ENCODE measurements at regions not wholly inside any gene's neighbourhood (a gene's known extent, or its start where the extent isn't known, plus 50 kb on each side); places are given as distances from the start of the nearest gene placed in this dataset.

DNA sequence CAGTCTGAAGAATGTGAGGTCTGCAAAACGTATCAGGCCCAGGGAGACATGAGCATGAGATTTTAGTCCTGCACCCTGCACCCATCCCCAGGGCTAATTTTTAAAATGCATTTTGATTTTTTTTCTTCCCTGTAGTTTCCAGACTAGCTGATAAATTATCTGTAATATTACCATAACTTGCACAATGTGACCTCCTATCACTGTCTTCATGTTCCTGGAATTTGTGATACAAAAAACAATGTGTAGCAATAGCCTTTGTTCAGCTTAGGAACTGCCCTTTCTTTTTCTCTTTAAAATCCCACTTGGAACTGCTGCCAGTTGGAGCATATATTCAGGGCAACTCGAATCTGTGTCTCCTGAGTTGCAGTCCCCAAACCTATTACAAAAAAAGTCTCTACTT lies 222.8 kb upstream of the HS6ST1 start:
- TF ChIP-seq, protein P1, sequence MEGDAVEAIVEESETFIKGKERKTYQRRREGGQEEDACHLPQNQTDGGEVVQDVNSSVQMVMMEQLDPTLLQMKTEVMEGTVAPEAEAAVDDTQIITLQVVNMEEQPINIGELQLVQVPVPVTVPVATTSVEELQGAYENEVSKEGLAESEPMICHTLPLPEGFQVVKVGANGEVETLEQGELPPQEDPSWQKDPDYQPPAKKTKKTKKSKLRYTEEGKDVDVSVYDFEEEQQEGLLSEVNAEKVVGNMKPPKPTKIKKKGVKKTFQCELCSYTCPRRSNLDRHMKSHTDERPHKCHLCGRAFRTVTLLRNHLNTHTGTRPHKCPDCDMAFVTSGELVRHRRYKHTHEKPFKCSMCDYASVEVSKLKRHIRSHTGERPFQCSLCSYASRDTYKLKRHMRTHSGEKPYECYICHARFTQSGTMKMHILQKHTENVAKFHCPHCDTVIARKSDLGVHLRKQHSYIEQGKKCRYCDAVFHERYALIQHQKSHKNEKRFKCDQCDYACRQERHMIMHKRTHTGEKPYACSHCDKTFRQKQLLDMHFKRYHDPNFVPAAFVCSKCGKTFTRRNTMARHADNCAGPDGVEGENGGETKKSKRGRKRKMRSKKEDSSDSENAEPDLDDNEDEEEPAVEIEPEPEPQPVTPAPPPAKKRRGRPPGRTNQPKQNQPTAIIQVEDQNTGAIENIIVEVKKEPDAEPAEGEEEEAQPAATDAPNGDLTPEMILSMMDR (conservative IDR thresholded peaks at IDR 0.05; ENCODE audit: low read depth, low read length): no peak
- TF ChIP-seq EZH2 (IDR thresholded peaks at IDR 0.05; ENCODE audit: low read length, unreplicated experiment): no peak
